ENCODE measurements at regions not wholly inside any gene's neighbourhood (a gene's known extent, or its start where the extent isn't known, plus 50 kb on each side); places are given as distances from the start of the nearest gene placed in this dataset.

- no peaks in the 10 kb centered on the region for H3K9me2 ChIP-seq (ENCODE audit: insufficient read depth)
- intact Hi-C loops (cut with micrococcal nuclease) = no loop called here
- no peak for ATAC-seq
- H3K4me3 ChIP-seq (replicated peaks in 1 of 2; ENCODE audit: low read depth in 1 of 2, low read length in 2 of 2) = no peak overlapping the region
- H3K9me3 ChIP-seq (ENCODE audit: control insufficient read depth in 1 of 2, insufficient read depth in 1 of 2, low read depth in 1 of 2, low read length in 2 of 2) = no peaks in the 10 kb centered on the region
- ChIA-PET CTCF (no interaction called here), POLR2A (no interaction called here), RAD21 (ENCODE audit: low non-redundant PET in 1 of 2, low total read pairs in 2 of 2, uncharacterized antibody in 2 of 2, unreplicated experiment in 2 of 2) (no interaction called here)
- H3K79me2 ChIP-seq (ENCODE audit: insufficient read depth, low read length) = no peaks in the 10 kb centered on the region
- H3K4me1 ChIP-seq (ENCODE audit: control insufficient read depth in 1 of 2, insufficient read depth in 2 of 2, low read length in 2 of 2) = no peaks in the 10 kb centered on the region
- H2AFZ ChIP-seq (ENCODE audit: low read depth, low read length, poor library complexity, severe bottlenecking) = no peak overlapping the region
- H3K27ac ChIP-seq (ENCODE audit: low read depth, low read length) = no peak overlapping the region
- no peaks in the 10 kb centered on the region for H3K27me3 ChIP-seq (ENCODE audit: insufficient read depth, low read length)
- no peak for DNase-seq (ENCODE audit: low read depth, low spot score)
- BruUV-seq (replicated peaks) = no TSS peak
- no peak overlapping the region for H3K4me2 ChIP-seq (ENCODE audit: low read length)
- H3K9ac ChIP-seq (ENCODE audit: low read length) = no peak overlapping the region
- H3K36me3 ChIP-seq (ENCODE audit: control insufficient read depth in 1 of 2, insufficient read depth in 2 of 2, low read length in 2 of 2) = no peaks in the 10 kb centered on the region
- no peak for TF ChIP-seq ELF1 (IDR thresholded peaks at IDR 0.05; ENCODE audit: borderline replicate concordance, low read depth)
- no peak for TF ChIP-seq CTCF (IDR thresholded peaks at IDR 0.05 in 2 of 3, conservative IDR thresholded peaks at IDR 0.05 in 1 of 3; ENCODE audit: borderline replicate concordance in 1 of 3, insufficient read depth in 1 of 3, low read depth in 2 of 3, low read length in 2 of 3)
- TF ChIP-seq EZH2phosphoT487 (IDR thresholded peaks at IDR 0.05; ENCODE audit: borderline replicate concordance) = no peak
- no peak for TF ChIP-seq POLR2AphosphoS5 (IDR thresholded peaks at IDR 0.05; ENCODE audit: low read depth, low read length)
- TF ChIP-seq ATF3 (IDR thresholded peaks at IDR 0.05) = no peak
- no peak for TF ChIP-seq SIN3A (IDR thresholded peaks at IDR 0.05; ENCODE audit: low read depth)
- no peak for TF ChIP-seq RAD21 (IDR thresholded peaks at IDR 0.05; ENCODE audit: low read depth)
- no peak for TF ChIP-seq TCF7L2 (IDR thresholded peaks at IDR 0.05; ENCODE audit: borderline replicate concordance, extremely low read depth, insufficient read depth, insufficient read length)
- TF ChIP-seq EGR1 (IDR thresholded peaks at IDR 0.05; ENCODE audit: low read depth) = no peak
- no peak for TF ChIP-seq REST (IDR thresholded peaks at IDR 0.05; ENCODE audit: low read depth)
- no peak for TF ChIP-seq ZFX (IDR thresholded peaks at IDR 0.05)
- TF ChIP-seq EZH2 (IDR thresholded peaks at IDR 0.05) = no peak
- no peak for TF ChIP-seq CBX3 (IDR thresholded peaks at IDR 0.05; ENCODE audit: low read depth)
- H4K20me1 ChIP-seq (ENCODE audit: insufficient read depth) = no peaks in the 10 kb centered on the region
Measured at GRCh38 chr6:82437701-82438100, 74.1 kb downstream of the TPBG start.
